ENCODE measurements at regions not wholly inside any gene's neighbourhood (a gene's known extent, or its start where the extent isn't known, plus 50 kb on each side); places are given as distances from the start of the nearest gene placed in this dataset.

GRCh38 chr5:74248576-74248975, 392.0 kb downstream of the ENC1 start (continued):
- TF ChIP-seq ATF2 (tag by site-specific recombination; IDR thresholded peaks at IDR 0.05; ENCODE audit: low read depth): no peak
- TF ChIP-seq ZFHX2 (tag by site-specific recombination; conservative IDR thresholded peaks at IDR 0.05): no peak
- TF ChIP-seq ZNF692 (tag by site-specific recombination; IDR thresholded peaks at IDR 0.05): no peak
- TF ChIP-seq ZNF37A (tag by site-specific recombination; IDR thresholded peaks at IDR 0.05): no peak
- TF ChIP-seq EGR2 (tag by site-specific recombination; IDR thresholded peaks at IDR 0.05; ENCODE audit: low read depth): no peak
- no peak for TF ChIP-seq KLF9 (tag by site-specific recombination; IDR thresholded peaks at IDR 0.05; ENCODE audit: low read depth)
- TF ChIP-seq REST (tag by site-specific recombination; IDR thresholded peaks at IDR 0.05): no peak
- TF ChIP-seq ZNF548 (tag by site-specific recombination; IDR thresholded peaks at IDR 0.05): no peak

- POLR2A ChIA-PET: no interaction called here
- no peaks in the 10 kb centered on the region for H3K9me3 ChIP-seq (ENCODE audit: control insufficient read depth, insufficient read depth, low read depth, low read length)
- H3K4me1 ChIP-seq (ENCODE audit: control insufficient read depth, insufficient read depth, low read length): no peaks in the 10 kb centered on the region; the same call in 1 of the 2 replicates
- TF ChIP-seq ZNF292 (tag by site-specific recombination; IDR thresholded peaks at IDR 0.05; ENCODE audit: borderline replicate concordance, low read depth) (no peak), BCL6B (tag by site-specific recombination; IDR thresholded peaks at IDR 0.05) (no peak), ZNF645 (tag by site-specific recombination; IDR thresholded peaks at IDR 0.05) (no peak), ZNF16 (tag by site-specific recombination; IDR thresholded peaks at IDR 0.05; ENCODE audit: low read depth) (no peak), IKZF3 (tag by site-specific recombination; IDR thresholded peaks at IDR 0.05) (no peak), HIC1 (tag by site-specific recombination; IDR thresholded peaks at IDR 0.05) (no peak), GLI4 (tag by site-specific recombination; IDR thresholded peaks at IDR 0.05) (no peak)
- H3K36me3 ChIP-seq (ENCODE audit: control insufficient read depth in 2 of 2, insufficient read depth in 1 of 2, low read length in 2 of 2): no peaks in the 10 kb centered on the region
- CTCF ChIA-PET: interaction anchor here (1.2 kb wide), 1 partner anchor 90 kb away, joined by 3 read pairs; no protein-coding TSS in a partner anchor
- H3K4me3 ChIP-seq (ENCODE audit: low read depth, low read length): no peak overlapping the region
- H3K27ac ChIP-seq (ENCODE audit: extremely low read depth, low read depth, low read length): no peak overlapping the region
Measured at GRCh38 chr5:74244406-74244805, 396.1 kb downstream of the ENC1 start.

Data from HEK293 (cell line).